SK-N-MC (cell line): ENCODE measurements at regions not wholly inside any gene's neighbourhood (a gene's known extent, or its start where the extent isn't known, plus 50 kb on each side); places are given as distances from the start of the nearest gene placed in this dataset.

ENCODE experiments used
- EZH2 ChIP-seq: fragments of 200-600 bp; sonication (generic); IDR thresholded peaks from one replicate; pipeline ENCODE4 v1.6.1; 2017; ENCODE audit warnings: antibody characterized with exemption
- FOXP2 ChIP-seq: optimal IDR thresholded peaks from 2 replicates; pipeline ENCODE3; 2011; ENCODE audit warnings: mild to moderate bottlenecking, moderate library complexity; ENCODE audit not compliant: insufficient read depth; ENCODE audit errors: extremely low read length, control extremely low read depth
- POLR2AphosphoS5 ChIP-seq: IDR thresholded peaks from 2 replicates; pipeline ENCODE4 v1.6.1; 2012; ENCODE audit warnings: mild to moderate bottlenecking, low read depth, low read length, borderline replicate concordance

- TF ChIP-seq EZH2 (no peak), POLR2AphosphoS5 (no peak), FOXP2 (no peak)
Observed at GRCh38 chr15:66941791-66942190, 123.6 kb upstream of the SMAD3 start.
